Adrenal gland (tissue), 5 donors: ENCODE measurements at regions not wholly inside any gene's neighbourhood (a gene's known extent, or its start where the extent isn't known, plus 50 kb on each side); places are given as distances from the start of the nearest gene placed in this dataset.

Experiments used
- POLR2A ChIP-seq, 2 donors: fragments of 450-650 bp; IDR thresholded peaks; one replicate each; pipeline ENCODE4 v1.6.1; 2017; ENCODE audit warnings: antibody characterized with exemption in 2 of 2, mild to moderate bottlenecking in 2 of 2, moderate library complexity in 1 of 2
- TF ChIP-seq, protein P1 (sequence below), 6 experiments: fragments of 450-650 bp in 4 of 6; fragments of 200-600 bp in 2 of 6; sonication (generic) in 1 of 6; IDR thresholded peaks; 1 replicate in 5 of 6; 2 replicates in 1 of 6; pipeline versions ENCODE4 v1.5.1 to v1.8.0; 2016 to 2021; ENCODE audit warnings: antibody characterized with exemption in 6 of 6, mild to moderate bottlenecking in 2 of 6, moderate library complexity in 1 of 6
- donor health status: DM: no; HTN: no; CAD: no.

DNA sequence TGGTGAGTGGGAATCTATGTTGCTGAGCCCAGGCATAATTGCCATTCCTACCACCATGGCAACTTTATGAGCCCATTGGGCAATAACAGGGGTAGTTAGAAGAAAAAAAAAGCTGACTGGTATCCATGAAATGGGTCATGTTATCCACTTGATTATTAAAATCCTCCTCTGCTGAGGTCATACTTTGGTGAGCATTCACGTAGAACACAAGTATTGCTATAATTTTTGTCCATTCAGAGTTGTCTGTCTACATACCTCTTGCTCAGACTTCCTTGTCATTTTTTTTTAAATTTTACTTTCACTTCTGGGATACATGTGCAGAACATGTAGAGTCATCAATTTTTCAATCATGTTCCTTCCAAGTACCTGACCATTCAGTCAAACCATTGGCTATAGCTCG is 780.8 kb upstream of the ARRDC3 start:
- TF ChIP-seq, protein P1, sequence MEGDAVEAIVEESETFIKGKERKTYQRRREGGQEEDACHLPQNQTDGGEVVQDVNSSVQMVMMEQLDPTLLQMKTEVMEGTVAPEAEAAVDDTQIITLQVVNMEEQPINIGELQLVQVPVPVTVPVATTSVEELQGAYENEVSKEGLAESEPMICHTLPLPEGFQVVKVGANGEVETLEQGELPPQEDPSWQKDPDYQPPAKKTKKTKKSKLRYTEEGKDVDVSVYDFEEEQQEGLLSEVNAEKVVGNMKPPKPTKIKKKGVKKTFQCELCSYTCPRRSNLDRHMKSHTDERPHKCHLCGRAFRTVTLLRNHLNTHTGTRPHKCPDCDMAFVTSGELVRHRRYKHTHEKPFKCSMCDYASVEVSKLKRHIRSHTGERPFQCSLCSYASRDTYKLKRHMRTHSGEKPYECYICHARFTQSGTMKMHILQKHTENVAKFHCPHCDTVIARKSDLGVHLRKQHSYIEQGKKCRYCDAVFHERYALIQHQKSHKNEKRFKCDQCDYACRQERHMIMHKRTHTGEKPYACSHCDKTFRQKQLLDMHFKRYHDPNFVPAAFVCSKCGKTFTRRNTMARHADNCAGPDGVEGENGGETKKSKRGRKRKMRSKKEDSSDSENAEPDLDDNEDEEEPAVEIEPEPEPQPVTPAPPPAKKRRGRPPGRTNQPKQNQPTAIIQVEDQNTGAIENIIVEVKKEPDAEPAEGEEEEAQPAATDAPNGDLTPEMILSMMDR (IDR thresholded peaks at IDR 0.05), result no peak
- no peak for TF ChIP-seq POLR2A (IDR thresholded peaks at IDR 0.05)
